ENCODE measurements at regions not wholly inside any gene's neighbourhood (a gene's known extent, or its start where the extent isn't known, plus 50 kb on each side); places are given as distances from the start of the nearest gene placed in this dataset.
"Not testable (repeated sequence)": the region's sequence is repeated elsewhere in the genome, so short reads cannot be mapped to it uniquely, and the experiment has no call there.

DNA sequence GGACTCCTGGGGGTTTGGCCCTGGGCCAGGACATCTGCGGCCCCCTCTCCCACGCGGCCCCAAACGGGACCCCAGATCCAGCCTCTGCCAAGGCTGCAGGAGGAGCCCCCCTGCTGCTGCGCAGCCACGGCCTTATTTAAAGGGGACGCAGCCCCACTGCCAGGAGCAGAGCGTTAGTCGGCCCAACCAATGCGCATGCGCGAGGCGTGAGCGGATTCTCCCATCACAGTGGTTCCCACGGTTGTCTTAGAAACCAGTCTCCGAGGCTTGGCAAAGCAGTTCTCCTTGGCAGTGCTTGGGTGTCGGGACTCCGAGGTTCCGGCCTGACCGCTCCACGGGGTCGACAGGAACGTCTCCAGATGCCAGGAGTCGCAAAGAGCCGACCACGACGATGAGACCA is 288.3 kb upstream of the ZNF337 start:
- peaks cover 0 to 8% (median 2%) of the 10 kb centered on the region in 4 donors for H3K4me1 ChIP-seq
- H3K36me3 ChIP-seq = no peaks in the 10 kb centered on the region
- no peaks in the 10 kb centered on the region for H3K9me3 ChIP-seq
- DNase-seq = peak in 1 of 2 donors; percentile 82
- peak overlapping the region in 1 of 2 donors; percentile 47 for H3K27ac ChIP-seq
- TF ChIP-seq, protein P1, sequence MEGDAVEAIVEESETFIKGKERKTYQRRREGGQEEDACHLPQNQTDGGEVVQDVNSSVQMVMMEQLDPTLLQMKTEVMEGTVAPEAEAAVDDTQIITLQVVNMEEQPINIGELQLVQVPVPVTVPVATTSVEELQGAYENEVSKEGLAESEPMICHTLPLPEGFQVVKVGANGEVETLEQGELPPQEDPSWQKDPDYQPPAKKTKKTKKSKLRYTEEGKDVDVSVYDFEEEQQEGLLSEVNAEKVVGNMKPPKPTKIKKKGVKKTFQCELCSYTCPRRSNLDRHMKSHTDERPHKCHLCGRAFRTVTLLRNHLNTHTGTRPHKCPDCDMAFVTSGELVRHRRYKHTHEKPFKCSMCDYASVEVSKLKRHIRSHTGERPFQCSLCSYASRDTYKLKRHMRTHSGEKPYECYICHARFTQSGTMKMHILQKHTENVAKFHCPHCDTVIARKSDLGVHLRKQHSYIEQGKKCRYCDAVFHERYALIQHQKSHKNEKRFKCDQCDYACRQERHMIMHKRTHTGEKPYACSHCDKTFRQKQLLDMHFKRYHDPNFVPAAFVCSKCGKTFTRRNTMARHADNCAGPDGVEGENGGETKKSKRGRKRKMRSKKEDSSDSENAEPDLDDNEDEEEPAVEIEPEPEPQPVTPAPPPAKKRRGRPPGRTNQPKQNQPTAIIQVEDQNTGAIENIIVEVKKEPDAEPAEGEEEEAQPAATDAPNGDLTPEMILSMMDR (IDR thresholded peaks at IDR 0.05) = no peak
- intact Hi-C loops (cut with DNase I; ENCODE audit: low total_unique reads) = no loop called here
- H3K27me3 ChIP-seq = no peaks in the 10 kb centered on the region
- peak overlapping the region; percentile 49 for H3K4me3 ChIP-seq

DNA sequence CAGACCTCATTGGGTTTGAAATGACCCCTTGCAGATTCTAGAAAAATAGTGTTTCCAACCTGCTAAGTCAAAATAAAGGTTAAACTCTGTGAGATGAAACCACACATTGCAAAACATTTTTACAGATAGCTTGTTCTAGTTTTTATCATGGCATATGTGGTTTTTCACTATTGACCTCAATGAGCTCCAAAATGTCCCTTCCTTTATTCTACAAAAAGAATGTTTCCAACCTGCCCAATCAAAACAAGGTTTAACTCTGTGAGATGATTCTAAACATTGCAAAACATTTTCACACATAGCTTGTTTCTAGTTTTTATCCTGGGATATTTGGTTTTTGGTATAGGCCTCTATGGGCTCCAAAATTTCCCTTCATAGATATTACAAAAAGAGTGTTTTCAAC is 286.0 kb upstream of the ZNF337 start:
- H3K4me3 ChIP-seq; H3K36me3 ChIP-seq; H3K27me3 ChIP-seq; DNase-seq; H3K27ac ChIP-seq; intact Hi-C loops (cut with DNase I; ENCODE audit: low total_unique reads); H3K4me1 ChIP-seq; H3K9me3 ChIP-seq: not testable (repeated sequence)

DNA sequence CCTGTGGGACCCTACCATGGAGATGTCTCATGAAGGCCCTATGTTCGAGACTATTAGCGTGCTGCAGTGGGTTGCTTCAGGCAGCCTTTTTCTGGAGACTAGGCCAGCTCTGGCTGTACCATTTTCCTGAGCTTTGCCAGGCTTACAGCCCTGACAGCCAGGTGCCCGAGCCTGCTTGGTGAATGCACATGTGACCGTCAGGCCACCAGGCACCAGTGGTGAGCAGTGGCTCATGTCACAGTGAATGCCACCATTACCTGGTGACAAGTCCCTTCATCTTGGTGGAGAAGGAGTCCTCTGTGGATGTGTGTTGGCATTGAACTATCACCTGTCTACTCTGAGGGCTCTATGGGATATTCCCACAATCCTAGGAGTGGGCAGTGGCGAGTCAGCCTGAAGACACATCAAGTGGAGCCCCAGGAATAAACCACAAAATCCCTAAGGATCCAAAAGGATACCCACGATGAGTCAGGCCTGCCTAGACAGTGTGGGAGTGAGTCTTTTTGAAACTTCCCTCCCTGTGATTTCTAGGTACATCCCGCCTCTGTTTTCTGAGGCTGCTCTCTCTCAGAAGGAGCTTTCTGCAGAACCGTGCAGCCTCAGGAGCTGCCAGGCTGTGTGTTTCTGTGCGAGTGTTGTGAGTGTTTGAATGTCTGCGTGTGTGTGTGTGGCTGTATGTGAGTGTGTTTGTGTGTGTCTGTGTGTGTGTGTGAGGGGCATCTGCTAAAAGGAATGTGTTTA is 282.0 kb upstream of the ZNF337 start:
- H3K4me1 ChIP-seq; H3K9me3 ChIP-seq; H3K36me3 ChIP-seq; H3K27me3 ChIP-seq; H3K27ac ChIP-seq; DNase-seq; H3K4me3 ChIP-seq; intact Hi-C loops (cut with DNase I; ENCODE audit: low total_unique reads): not testable (repeated sequence)

DNA sequence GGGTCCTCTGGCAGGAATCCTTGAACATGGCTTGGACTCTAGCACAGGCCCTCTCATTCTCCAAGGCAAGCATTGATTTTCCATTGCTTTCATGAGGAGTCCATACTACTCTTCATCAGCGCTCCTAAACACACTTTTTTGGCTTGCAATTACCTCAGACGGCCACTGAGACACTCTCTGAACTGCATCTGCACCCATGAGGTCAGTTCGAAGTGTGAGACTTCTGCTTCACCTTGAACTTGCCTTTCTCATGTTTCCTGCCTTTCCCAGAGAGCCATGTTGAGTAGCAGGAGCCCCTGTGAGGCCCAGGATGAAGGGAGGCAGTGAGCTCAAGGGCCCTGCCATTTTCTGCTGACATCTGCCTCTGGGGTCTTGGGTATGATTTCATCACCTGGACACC is 279.2 kb upstream of the ZNF337 start:
- H3K4me3 ChIP-seq; H3K36me3 ChIP-seq; H3K4me1 ChIP-seq; H3K27ac ChIP-seq; DNase-seq; H3K9me3 ChIP-seq; H3K27me3 ChIP-seq; intact Hi-C loops (cut with DNase I; ENCODE audit: low total_unique reads): not testable (repeated sequence)

DNA sequence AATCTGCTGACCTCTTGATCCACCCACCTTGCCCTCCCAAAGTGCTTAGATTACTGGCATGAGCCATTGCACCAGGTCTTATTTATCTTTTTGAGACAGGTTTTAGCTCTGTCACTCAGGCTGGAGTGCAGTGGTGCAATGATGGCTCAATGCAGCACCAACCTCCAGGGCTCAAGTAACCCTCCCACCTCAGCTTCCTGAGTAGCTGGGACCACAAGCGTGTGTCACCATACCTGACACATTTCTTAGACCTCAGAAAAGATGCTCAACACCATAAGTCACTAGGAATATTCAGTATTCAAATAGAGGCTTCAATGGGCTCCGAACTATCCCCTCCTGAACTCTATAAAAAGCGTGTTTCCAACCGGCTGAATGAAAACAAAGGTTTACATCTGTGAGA is 268.6 kb upstream of the ZNF337 start:
- not testable (repeated sequence) for DNase-seq, H3K9me3 ChIP-seq

DNA sequence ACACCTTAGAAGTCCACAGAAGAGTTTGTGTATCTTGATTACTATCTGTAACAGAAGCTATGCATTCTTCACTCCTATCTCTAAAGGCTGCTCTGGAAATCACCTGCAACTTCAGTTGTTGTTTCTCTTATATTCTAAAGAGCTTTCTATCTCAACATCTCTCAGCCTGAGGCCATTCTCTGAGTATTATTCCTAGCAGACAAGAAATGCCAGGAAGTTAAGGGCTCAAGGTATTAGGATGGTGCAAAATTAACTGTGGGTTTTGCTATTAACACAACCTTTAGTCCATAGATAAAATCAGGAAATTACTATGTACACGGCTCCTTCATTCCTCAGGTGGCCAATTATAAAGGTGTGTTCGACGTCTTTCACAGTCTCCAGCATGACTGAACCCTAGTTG is 257.2 kb upstream of the ZNF337 start:
- H3K27me3 ChIP-seq; H3K27ac ChIP-seq; H3K4me1 ChIP-seq; H3K36me3 ChIP-seq; DNase-seq; intact Hi-C loops (cut with DNase I; ENCODE audit: low total_unique reads); H3K4me3 ChIP-seq; H3K9me3 ChIP-seq: not testable (repeated sequence)

More for the DNA sequence above, 268.6 kb upstream of the ZNF337 start:
- H3K4me3 ChIP-seq; H3K27me3 ChIP-seq; H3K27ac ChIP-seq; intact Hi-C loops (cut with DNase I; ENCODE audit: low total_unique reads); H3K36me3 ChIP-seq; H3K4me1 ChIP-seq: not testable (repeated sequence)

DNA sequence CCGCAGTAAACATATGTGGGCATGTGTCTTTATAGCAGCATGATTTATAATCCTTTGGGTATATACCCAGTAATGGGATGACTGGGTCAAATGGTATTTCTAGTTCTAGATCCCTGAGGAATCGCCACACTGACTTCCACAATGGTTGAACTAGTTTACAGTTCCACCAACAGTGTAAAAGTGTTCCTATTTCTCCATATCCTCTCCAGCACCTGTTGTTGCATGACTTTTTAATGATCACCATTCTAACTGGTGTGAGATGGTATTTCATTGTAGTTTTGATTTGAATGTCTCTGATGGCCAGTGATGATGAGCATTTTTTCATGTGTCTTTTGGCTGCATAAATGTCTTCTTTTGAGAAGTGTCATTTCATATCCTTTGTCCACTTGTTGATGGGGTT is 238.6 kb upstream of the ZNF337 start:
- H3K9me3 ChIP-seq; DNase-seq; H3K4me3 ChIP-seq; H3K4me1 ChIP-seq; H3K27ac ChIP-seq; H3K27me3 ChIP-seq; intact Hi-C loops (cut with DNase I; ENCODE audit: low total_unique reads); H3K36me3 ChIP-seq: not testable (repeated sequence)

DNA sequence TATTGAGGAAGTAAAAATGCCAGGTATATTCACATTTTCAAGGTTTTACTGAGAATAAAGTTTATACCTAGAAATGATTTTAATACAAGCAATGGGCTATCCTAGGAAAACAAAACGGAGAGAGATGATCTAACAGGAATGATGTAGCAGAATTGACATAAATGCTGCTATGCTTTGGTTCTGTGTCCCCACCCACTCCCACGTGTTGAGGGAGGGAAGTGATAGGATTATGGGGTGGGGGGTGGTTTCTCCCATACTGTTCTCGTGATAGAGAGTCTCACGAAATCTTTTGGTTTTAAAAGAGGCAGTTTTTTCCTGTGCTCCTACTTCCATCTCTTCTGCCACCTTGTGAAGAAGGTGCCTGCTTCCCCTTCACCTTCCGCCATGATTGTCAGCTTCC is 236.2 kb upstream of the ZNF337 start:
- H3K4me1 ChIP-seq; H3K36me3 ChIP-seq; H3K27me3 ChIP-seq; intact Hi-C loops (cut with DNase I; ENCODE audit: low total_unique reads); H3K4me3 ChIP-seq; DNase-seq; H3K27ac ChIP-seq; H3K9me3 ChIP-seq: not testable (repeated sequence)

DNA sequence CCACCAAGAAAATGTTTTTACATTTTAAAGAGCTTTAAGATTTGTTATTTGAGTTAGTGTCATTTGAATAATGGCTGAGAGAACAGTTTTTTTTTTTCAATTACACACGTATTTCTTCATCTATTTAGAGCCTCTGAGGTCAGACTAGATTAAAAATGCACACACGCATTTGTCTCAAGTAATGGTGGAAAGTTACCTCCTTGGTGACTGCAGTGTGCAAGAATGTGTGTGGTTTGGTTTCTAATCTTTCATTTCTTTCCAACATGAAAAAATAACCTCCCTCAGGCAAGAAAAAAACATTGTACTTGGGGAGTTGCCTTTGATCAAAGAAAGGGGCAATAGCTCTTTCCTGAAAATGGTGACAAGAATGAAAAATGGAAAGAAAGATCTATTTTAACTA is 235.5 kb upstream of the ZNF337 start:
- H3K36me3 ChIP-seq; H3K4me1 ChIP-seq; DNase-seq; intact Hi-C loops (cut with DNase I; ENCODE audit: low total_unique reads); H3K4me3 ChIP-seq; H3K27me3 ChIP-seq; H3K27ac ChIP-seq; H3K9me3 ChIP-seq: not testable (repeated sequence)

DNA sequence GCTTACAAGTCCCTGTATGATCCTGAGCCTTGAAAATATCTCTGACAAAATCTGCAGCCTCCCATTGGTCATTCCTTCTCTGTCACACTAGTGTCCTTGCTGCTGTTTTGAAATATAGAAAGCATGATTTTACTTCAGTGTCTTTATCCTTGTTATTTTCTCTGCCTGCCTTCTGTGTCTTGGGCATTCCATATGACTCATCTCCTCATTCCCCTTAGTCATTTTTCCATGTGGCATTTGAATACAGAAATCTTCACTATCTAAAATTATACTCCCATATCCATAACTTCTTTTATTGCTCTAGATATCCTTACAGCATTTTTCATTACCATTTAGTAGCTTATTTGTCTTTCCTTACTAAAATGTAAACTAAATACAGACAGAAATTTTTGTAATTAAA is 205.7 kb upstream of the ZNF337 start:
- H3K27me3 ChIP-seq; H3K27ac ChIP-seq; H3K4me1 ChIP-seq; H3K9me3 ChIP-seq; H3K4me3 ChIP-seq; H3K36me3 ChIP-seq; intact Hi-C loops (cut with DNase I; ENCODE audit: low total_unique reads); DNase-seq: not testable (repeated sequence)

DNA sequence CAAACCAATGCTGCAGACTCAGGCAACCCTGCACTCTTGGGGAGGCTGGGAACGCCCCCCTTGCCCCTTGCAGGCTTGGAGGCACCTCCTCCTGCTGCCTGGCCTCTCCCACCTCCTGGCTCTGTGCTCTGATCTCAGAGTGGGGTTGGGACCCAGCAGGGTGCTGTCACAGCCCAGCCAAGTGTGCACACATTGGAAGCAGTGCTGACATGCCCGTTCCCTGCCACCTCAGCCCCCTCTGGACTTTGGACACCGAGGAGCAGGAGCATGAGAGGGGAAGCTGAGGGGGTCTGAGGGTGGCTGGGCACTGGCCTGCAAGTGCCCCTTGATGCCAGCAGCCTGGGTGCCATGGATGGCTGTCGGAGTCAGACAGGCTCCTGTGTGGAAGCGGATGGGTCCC is 202.0 kb upstream of the ZNF337 start:
- intact Hi-C loops (cut with DNase I; ENCODE audit: low total_unique reads); H3K9me3 ChIP-seq; H3K27ac ChIP-seq; H3K27me3 ChIP-seq; H3K4me1 ChIP-seq; H3K36me3 ChIP-seq; DNase-seq; H3K4me3 ChIP-seq: not testable (repeated sequence)

DNA sequence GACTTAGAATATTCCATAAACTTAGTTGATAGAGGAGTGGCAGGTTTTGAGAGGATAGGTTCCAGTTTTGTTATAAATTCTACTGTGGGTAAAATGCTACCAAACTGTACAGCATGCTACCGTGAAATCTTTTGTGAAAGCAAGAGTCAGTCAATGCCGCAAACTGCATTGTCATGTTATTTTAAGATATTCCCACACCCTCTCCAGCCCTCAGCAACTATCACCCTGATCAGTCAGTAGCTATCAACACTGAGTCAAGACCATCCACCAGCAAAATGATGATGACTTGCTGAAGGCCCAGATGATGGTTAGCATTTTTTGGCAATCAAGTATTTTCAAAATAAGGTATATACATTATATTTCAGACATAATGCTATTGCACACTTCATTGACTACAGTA is 182.4 kb upstream of the ZNF337 start:
- H3K27me3 ChIP-seq; DNase-seq; H3K4me1 ChIP-seq; H3K36me3 ChIP-seq; H3K9me3 ChIP-seq; H3K4me3 ChIP-seq; H3K27ac ChIP-seq; intact Hi-C loops (cut with DNase I; ENCODE audit: low total_unique reads): not testable (repeated sequence)

DNA sequence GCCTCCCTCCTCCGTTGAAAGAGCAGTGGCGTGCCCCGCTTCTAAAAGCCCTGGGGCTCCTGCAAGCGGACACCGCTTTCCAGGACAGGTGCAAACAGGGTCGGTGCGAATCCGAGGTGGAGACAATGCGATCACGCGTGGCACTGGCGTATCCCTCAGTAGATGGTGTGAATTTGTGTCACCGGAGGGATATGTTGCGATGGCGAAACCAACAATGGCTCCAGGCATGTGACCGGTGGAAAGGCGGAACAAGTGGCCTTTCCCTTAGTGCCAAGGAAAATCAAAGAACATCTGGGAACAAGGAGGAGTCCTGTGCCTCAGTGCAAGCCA is 172.0 kb upstream of the ZNF337 start:
- intact Hi-C loops (cut with DNase I; ENCODE audit: low total_unique reads); H3K27me3 ChIP-seq; H3K36me3 ChIP-seq; DNase-seq; H3K9me3 ChIP-seq: not testable (repeated sequence)
- Histone ChIP-seq H3K27ac (peak overlapping the region in 1 of 2 donors; percentile 49), H3K4me1 (peaks cover 0 to 25% (median 15%) of the 10 kb centered on the region in 4 donors), H3K4me3 (peak overlapping the region; percentile 48 to 59)

All from tibial artery (tissue), 4 donors.